ENCODE measurements at regions not wholly inside any gene's neighbourhood (a gene's known extent, or its start where the extent isn't known, plus 50 kb on each side); places are given as distances from the start of the nearest gene placed in this dataset.
A peak's percentile ranks its signal among the peaks of the same experiment; 100 is the strongest.
"Not testable (repeated sequence)": the region's sequence is repeated elsewhere in the genome, so short reads cannot be mapped to it uniquely, and the experiment has no call there.

DNA sequence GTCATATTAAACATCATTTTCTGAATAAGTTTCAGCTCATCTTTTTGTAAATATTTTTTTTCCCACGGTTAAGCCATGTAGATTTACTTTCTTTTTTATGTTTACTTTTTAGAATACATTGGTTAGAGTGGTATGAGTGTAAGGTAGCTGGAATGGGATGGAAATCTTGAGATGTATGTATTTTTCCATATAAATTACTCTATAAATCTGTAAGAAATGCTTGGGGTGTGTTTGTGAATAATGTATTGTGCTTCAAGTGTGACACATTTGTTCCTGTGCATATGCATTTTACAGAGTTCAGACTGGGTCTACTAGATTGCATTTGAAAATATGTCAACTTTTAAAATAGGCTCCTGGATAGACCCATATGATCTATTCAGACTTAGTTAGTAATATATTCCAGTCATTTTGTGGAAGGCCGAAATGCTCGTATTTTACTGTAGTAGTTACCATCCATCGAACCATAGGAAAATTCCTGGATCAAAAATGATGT lies 756.8 kb downstream of the RAPGEF2 start:
- DNase-seq: no peak

DNA sequence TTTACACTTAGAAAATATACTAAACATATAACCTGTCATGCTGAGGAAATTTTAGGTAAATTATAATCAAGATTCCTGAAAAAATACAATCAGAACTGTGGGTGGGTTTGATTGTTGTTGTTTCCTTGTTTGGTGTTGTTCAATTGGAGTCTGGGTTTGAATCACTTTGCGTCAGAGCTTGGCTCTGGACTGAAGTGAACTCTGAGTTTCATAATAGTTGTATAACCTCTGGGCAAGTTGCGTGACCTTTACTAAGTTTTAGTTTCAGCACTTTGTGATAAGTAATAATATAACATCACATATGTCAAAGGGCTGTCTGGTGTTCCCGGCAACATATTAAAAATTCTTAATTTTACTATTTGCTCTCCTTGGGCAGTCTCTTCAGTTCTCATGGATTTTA lies 758.1 kb downstream of the RAPGEF2 start:
- DNase-seq: no peak

DNA sequence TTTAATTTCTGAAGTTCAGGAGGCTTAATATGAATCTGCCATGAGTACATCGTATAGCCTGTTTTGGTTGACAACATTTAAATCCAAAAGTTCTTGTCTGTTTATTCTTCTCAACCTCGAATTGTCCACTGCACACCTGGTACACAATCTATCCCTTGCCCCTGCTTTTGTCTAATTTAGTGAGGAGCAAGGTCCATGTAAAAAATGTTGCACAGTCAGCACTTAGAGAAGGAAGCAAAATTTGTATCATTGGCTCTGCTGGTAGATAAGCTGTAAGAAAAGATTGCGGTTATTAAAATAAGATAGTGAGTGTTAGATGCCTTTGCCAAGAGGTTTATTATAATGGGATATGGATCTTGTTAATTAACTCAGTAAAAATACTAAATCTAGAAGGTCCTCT lies 761.5 kb downstream of the RAPGEF2 start:
- no peak for DNase-seq

DNA sequence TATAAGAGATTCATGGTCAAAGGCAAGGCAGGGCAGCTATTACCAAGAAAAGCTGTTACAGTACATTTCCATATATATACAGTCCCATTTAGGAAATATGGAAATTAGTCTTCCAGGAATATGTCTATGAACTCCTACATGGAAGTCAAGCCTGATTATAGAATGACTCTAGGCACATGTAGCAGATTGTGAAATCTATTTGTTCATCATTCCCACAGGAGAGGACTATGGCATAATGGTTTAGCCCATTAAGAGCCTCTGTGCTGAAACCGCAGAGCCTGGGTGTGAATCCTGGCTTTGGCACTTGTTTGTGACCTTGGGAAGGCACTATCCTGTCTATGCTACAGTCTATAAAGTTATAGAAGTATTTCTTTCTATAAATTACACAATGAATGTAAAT lies 764.8 kb downstream of the RAPGEF2 start:
- DNase-seq: no peak

DNA sequence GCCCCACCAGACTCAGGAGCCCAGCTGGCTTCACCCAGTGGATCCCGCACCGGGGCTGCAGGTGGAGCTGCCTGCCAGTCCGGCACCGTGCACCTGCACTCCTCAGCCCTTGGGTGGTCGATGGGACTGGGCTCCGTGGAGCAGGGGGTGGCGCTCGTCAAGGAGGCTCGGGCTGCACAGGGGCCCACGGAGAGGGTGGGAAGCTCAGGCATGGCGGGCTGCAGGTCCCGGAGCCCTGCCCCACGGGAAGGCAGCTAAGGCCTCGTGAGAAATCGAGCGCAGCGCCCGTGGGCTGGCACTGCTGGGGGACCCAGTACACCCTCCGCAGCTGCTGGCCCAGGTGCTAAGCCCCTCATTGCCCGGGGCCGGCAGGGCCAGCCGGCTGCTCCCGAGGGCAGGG lies 766.1 kb downstream of the RAPGEF2 start:
- not testable (repeated sequence) for DNase-seq

DNA sequence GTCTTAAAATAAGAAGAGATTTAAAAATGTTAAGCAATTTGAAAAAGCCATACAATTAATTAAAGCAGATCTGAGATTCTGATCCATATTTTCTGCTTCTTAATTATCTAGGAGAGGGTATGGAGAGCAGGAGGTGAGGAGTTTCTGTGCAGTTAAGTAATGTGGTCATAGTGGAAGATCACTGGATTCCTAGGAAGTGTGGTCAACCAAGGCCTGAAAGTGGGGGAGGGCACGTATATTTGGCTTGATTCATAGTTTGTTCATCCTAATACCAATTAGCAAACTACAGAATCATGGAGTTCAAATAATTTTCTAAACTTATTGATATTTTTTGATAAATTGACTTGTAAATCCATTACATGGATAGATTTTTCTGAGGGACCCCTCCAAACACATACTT lies 768.3 kb downstream of the RAPGEF2 start:
- no peak for DNase-seq

DNA sequence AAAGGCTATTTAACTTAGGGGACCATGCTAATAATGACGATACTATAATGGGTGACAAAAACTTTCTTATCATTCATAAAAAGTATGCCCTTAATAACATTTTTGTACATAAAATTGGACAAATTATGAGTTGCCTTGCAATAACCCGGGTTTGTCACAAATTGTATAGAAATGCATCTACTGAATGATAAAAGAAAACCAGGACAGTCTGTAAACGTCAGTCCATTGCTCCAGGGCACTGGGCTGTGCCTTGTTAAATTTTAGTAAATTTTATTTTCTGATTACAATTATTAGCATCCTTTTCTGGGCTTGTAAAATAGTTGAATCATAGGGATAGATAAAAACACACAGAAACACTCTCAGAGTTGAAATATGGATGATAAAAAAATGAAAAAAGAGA lies 778.3 kb downstream of the RAPGEF2 start:
- DNase-seq: no peak

DNA sequence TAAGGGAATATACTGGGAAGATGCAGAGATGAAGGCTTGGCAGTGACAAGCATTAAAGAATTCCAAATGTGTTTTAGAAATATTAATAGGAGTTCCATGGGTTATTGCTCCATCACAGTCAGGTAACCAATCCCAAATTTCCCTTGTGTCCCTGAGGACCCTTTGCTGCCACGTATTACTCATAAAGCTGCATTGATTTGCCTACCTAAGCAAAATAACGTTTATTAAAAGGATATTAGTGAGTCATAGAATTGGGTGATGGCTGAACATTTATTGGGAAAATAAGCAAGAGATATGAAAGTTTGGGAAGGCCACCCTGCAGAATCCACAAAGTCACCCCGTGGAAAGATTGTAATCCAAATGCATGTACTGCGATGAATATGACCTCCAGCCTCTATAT lies 782.1 kb downstream of the RAPGEF2 start:
- no peak for DNase-seq

DNA sequence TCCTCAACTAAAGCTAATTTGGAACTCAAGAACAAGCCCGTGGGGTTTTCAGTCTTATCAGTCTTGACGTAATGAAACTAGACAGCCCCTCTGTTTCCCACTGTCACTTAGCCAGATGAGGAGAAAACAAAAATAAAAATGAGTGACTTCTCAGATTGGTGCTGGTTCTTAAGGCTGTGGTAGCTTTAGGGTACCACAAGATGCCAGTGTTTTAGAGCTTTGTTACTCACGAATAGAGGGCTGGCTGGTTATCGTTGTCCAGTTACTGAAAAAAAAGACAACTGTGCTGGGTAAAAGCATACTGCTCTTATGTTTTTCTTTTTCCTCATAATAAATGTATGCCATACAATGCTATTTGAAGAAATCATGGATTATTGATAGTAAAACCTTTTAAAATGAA lies 796.7 kb downstream of the RAPGEF2 start:
- DNase-seq: no peak

DNA sequence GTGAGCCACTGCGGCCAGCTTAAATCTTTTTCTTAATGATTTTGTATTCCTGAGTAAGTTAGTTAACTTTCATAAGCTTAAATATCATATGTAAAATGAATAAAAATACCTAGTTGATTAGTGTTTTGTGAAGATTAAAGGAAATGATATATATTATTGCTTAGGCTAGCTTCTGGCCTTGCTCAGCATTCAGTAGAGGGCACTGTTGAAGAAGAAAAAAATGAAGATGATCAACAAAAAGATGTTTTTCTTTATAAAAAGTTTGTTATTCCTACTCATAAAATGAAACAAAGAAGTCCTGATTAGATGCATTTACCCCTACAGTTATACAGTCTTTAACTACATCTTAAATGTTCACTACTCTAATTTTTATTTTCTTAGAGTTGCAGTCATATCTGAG lies 797.7 kb downstream of the RAPGEF2 start:
- DNase-seq: no peak

DNA sequence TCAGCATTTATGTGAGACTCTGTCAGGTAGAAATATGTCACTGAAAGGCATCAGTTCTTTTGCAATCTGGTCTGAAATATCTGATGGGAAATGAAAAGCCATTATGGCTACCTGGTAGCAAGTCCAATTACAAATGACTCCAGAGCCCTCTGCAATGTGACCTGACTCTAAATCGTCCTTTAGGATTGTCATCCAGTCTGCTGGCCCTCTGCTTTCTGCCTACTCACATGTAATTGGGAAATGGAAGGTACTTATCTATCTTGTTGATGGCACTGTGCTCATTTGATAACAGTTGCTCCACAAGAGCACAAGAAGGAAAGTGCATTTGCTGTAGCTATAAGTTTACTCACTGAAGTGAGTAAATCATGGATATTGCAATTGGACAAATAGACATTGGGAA lies 799.8 kb downstream of the RAPGEF2 start:
- no peak for DNase-seq

DNA sequence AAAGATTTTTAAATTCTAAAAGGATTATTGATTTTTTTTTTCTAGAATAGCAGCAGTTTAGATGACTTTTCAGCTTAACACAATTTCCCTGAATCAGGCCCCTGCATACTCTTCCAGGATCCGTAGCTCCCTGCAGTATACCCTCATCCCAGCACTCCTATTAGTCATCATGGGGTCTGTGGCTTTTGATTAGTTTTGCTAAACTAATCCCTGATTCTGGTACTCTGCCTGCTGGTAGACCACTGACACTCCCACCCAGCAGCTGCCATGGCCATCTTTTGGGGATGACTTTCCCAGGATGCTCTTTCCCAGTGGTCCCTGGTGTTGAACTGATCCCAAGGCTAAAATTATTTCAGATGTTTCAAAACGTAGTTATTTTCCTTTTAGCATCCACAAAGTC lies 802.0 kb downstream of the RAPGEF2 start:
- no peak for DNase-seq

DNA sequence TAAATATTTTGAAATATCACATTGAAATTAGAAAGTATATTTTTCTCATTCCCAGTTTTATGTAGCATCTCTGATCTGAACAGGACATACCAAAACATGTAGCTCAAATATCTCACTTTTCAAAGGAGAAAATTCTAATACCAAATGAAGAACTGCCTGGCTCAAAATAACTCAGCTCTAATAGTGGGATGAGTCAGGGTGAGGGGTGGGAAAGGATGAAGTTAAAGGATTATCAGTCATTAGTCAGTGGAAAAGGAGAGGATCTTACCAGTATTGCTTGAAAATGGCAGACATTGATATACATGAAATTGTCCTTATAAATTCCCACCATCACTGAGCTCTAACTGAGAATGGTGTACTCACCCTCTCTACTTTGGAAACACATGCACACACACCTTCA lies 803.2 kb downstream of the RAPGEF2 start:
- DNase-seq: no peak

DNA sequence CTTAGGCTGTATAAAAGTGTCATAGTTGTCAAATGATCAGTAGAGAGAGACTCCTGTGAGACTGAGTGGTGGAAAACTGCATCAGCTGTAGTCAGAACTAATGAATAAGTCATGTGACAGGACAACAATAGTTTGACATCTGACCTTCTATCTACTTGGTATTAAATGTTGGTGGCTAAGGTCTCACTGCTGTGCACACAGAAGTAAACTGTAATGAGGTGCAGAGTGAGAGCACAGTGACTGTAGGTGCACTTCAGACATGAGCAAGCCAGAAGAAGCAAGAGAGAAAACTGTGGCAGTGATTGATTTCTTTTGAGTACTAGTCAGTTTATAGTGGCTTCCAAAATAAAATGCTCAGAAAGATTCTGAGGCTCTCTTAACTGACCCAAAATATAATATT lies 803.6 kb downstream of the RAPGEF2 start:
- no peak for DNase-seq

DNA sequence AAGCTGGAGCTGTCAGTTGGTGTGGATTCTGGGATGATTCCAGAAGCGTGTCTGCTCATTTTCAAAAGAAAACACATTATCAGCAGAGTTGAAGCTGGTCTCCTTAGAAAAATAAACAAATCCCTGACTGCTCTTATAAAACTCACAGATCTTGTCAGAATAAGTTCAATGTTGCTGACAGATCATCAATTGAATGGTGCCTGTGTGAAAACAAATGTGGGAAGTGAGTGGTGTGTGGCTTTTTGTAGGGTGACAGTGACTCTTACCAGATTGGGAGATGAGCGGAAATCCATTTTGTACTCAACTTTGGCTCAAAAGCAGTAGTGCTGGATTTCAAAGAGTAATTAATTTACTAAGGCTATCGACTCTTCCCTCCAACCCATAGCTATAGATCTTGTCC lies 807.8 kb downstream of the RAPGEF2 start:
- no peak for DNase-seq

DNA sequence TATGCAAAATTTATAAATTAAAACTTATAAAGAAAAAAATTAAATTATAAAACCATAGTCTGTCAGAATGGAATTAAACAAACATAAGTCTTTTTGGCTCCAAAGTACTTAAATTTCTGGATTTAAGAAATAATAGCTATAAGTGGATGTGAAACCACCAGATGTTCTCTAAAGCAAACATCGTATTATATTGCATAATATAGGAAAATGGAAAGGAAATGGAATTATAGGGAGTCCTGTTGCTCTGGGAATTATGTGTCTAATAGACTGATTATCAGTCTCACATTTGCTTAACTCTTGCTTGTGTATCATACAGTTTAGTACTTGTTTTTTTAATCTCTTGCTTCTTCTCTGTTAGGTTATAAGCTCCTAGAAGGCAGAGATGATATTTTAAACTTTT lies 819.2 kb downstream of the RAPGEF2 start:
- no peak for DNase-seq

DNA sequence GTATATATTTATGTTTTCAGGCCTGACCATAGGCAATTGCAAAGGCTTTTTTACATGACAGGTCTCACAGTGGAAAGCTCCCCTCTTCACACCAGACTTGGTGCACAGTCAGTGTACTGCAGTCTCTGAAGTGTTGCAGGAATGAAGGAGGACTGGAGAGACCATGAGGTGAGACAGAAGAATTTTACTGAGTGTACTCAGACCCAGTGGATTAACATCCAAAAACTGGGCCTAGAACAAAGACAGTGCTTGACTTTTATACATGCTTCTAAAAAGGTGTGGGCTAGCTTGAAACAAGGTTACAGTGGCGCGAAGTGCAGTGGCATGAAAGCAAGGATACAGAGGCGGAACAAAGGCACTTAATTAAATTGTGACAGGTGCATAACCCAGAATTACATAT lies 822.9 kb downstream of the RAPGEF2 start:
- no peak for DNase-seq

DNA sequence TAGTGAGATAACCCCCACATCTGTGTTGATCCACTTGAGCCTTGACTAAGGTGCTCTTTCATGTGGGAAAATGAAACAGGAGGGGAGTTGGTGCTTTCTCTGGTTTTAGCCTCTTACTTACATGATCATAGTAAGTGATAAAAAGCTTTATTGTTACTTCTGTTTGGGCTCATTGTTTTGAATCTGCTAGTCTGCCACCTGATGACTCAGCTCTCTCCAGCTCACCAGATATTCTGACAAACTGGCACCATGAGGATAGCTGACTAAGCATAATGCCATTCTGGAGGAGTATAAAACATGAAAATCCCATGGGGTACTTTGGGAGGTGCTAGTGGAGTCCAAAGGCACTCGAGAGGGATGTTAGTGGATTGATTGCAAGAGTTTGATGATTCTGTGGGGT lies 824.0 kb downstream of the RAPGEF2 start:
- DNase-seq: no peak

DNA sequence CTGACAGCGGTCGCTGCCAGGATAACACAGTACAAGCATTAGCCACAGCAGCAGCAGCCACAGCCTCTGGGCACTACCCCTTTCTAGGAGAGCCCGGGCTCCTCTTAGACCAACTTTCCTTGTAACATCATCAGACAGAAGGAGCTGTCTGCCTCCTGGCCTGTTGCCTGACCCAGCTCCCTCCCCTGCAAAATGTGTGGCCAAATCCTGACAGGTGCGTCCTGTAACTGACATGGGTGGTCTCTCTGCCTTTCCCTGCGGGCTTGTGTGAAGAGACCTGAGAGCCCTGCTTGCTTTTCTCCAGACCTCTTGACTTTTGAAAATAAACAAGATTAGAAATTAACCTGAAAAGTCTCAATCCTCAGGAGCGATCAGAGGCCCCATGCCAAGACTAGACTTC lies 824.9 kb downstream of the RAPGEF2 start:
- no peak for DNase-seq

DNA sequence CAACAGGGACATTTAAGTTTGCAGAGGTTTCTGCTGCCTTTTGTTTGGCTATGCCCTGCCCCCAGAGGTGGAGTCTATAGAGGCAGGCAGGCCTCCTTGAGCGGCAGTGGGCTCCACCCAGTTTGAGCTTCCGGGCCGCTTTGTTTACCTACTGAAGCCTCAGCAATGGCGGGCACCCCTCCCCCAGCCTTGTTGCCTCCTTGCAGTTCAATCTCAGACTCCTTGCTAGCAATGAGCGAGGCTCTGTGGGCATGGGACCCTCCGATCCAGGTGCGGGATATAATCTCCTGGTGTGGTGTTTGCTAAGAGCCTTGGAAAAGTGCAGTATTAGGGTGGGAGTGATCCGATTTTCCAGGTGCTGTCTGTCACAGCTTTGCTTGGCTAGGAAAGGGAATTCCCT lies 831.7 kb downstream of the RAPGEF2 start:
- not testable (repeated sequence) for DNase-seq

DNA sequence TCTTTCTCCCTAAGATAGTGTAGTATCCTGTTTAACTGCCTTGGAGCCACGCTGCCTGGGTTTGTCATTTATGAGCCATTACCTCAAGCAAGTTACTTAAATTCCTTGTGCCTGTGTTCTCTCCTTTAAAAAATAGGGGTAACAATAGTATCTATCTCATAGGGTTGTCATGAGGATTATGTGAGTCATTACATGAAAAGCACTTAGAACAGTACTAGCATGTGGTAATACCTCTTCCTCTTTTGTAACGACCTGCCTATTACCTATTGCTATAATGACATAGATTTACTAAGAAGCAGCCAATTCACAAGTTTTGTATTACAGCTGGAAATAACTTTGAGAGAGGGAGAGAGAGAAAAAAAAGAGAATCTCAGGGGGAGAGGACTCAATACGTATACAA lies 834.7 kb downstream of the RAPGEF2 start:
- DNase-seq: no peak

DNA sequence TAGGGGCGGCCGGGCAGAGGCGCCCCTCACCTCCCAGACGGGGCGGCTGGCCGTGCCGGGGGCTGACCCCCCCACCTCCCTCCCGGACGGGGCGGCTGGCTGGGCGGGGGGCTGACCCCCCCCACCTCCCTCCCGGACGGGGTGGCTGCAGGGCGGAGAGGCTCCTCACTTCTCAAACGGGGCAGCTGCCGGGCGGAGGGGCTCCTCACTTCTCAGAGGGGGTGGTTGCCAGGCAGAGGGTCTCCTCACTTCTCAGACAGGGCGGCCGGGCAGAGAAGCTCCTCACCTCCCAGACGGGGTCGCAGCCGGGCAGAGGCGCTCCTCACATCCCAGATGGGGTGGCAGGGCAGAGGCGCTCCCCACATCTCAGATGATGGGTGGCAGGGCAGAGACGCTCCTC lies 836.8 kb downstream of the RAPGEF2 start:
- not testable (repeated sequence) for DNase-seq

DNA sequence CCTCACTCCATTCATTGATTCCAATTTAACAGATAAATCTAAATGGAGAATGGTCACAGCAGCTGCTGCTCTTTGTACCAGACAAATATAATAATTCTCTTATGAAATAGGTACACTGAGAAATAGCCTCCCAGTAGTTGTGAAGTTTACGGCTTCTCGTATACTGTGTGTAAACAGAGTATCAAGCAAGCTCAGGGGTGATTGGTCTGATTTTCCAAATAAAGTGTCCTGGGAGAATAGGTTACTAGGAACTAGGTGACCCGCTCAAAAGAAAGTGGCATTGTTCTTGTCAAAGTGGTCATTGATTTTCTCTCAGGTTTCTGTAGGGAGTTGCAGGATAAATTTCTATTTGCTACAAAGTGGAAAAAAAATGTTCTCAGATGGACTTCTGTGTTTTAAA lies 838.2 kb downstream of the RAPGEF2 start:
- no peak for DNase-seq

DNA sequence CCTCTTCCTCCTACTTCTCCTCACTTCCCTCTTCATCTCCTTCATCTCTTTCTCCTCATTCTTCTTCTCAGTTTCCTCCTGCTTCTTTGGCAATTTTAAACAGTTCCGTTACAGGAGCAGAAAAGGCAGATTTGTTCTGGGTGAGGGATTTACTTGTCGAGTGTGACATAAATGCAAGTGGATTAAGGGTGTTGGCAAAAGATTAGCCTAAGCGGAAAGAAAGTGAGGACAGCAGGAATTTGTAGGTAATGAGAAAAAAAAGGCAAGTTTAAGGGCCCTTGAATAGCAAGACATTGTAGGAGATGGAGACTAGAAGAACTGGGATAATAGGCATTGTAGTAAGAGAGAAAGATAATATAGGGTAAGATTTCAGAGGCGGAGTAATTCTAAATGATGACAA lies 841.6 kb downstream of the RAPGEF2 start:
- DNase-seq: no peak

DNA sequence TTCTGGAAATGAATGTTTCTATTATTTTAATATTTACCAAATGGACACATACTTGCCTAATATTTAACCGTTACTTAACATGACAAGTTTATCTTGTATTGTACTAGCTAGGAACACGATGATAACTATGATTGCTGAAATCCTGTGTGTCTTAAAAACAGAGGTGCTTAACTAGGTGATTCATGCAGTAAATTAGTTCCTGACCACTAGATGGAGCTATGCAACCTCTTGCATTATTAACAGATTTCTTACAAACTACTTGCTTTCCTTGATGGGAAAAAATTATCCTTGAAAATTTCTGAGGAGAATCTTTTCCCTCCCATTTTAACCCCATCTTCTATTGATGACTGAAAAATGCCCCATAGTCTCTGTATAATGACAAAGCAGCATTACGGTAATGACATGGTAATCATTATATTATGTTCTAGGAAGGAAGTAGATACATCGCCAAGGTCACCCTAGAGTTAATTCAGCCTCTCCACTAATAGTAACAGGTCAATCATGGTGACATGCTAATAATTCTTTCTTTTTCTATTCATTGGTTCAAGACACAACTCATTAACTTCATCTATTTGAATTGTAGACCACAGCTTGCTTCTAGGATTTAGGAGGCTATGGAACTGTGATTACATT lies 844.2 kb downstream of the RAPGEF2 start:
- peak; percentile 67 for DNase-seq

DNA sequence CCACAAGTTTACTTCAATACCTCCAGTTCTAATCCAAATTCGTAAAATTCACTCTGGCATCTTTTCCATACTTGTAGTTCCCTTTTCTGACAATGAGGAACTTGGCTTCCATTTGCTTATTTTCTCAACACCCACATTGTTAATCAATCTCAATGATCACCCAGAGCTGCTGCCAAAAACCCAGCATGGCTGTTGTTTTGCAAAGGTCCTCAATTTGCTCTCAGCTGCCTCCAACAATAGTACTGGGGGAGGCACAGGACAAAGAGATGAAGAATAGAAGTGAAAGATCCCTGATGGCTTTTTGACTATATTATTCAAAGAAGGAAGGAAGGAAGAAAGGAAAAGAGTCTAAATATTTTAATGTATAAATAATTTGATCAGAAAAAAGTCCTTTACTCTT lies 847.8 kb downstream of the RAPGEF2 start:
- no peak for DNase-seq

Measured in hematopoietic multipotent progenitor cell treated with erythropoietin and hydrocortisone succinate and interleukin-3 and kit ligand, for 4 days (in vitro differentiated cells).